Astrocyte (in vitro differentiated cells and primary cell): ENCODE measurements at regions not wholly inside any gene's neighbourhood (a gene's known extent, or its start where the extent isn't known, plus 50 kb on each side); places are given as distances from the start of the nearest gene placed in this dataset.

Experiments
- DNase-seq: peaks from one replicate; pipeline ENCODE4 v3.0.0-alpha.2; 2010; ENCODE audit warnings: low read depth
- FAIRE-seq: peaks from 2 replicates; lab custom pipeline; 2011; peaks lifted over from hg19 to GRCh38; lab: Jason Lieb, UNC
- H2AFZ ChIP-seq: 2 replicates; pipeline ENCODE4 v1.6.0; 2012; ENCODE audit warnings: low read depth, low read length, inconsistent platforms
- H3K27ac ChIP-seq: 2 replicates; pipeline ENCODE4 v1.5.1; 2011; ENCODE audit warnings: low read depth, low read length, inconsistent platforms
- H3K27me3 ChIP-seq: 2 replicates; pipeline ENCODE4 v1.6.0; 2011; ENCODE audit warnings: low read length, inconsistent platforms; ENCODE audit not compliant: insufficient read depth
- H3K36me3 ChIP-seq: 2 replicates; pipeline ENCODE4 v1.5.1; 2011; ENCODE audit warnings: low read length, inconsistent platforms; ENCODE audit not compliant: insufficient read depth
- H3K4me1 ChIP-seq: 2 replicates; pipeline ENCODE4 v1.5.1; 2011; ENCODE audit warnings: low read length, inconsistent platforms; ENCODE audit not compliant: insufficient read depth
- H3K4me2 ChIP-seq: 2 replicates; pipeline ENCODE4 v1.6.0; 2012; ENCODE audit warnings: low read length, inconsistent platforms
- H3K4me3 ChIP-seq: 2 replicates; pipeline ENCODE4 v1.5.1; 2011; ENCODE audit warnings: low read depth, mild to moderate bottlenecking, low read length, inconsistent platforms; ENCODE audit not compliant: insufficient read depth
- H3K79me2 ChIP-seq: 2 replicates; pipeline ENCODE4 v1.6.0; 2012; ENCODE audit warnings: mild to moderate bottlenecking, low read length, inconsistent platforms; ENCODE audit not compliant: insufficient read depth
- H3K9ac ChIP-seq: 2 replicates; pipeline ENCODE4 v1.6.0; 2012; ENCODE audit warnings: mild to moderate bottlenecking, low read length, inconsistent platforms
- H3K9me3 ChIP-seq: 2 replicates; pipeline ENCODE4 v1.5.1; 2012; ENCODE audit warnings: low read depth, mild to moderate bottlenecking, low read length, inconsistent platforms; ENCODE audit not compliant: insufficient read depth
- H4K20me1 ChIP-seq: 2 replicates; pipeline ENCODE4 v1.6.0; 2012; ENCODE audit warnings: low read length, inconsistent platforms; ENCODE audit not compliant: insufficient read depth
- H3K27ac Mint-ChIP-seq: one replicate; pipeline ENCODE4 v1.8.0; 2021; ENCODE audit warnings: mild to moderate bottlenecking, mixed read lengths; ENCODE audit not compliant: unreplicated experiment
- H3K27me3 Mint-ChIP-seq: one replicate; pipeline ENCODE4 v1.8.0; 2021; ENCODE audit warnings: low read depth, mixed read lengths; ENCODE audit not compliant: unreplicated experiment
- H3K36me3 Mint-ChIP-seq: one replicate; pipeline ENCODE4 v1.8.0; 2021; ENCODE audit warnings: low read depth, mixed read lengths; ENCODE audit not compliant: unreplicated experiment
- H3K4me1 Mint-ChIP-seq: one replicate; pipeline ENCODE4 v1.8.0; 2021; ENCODE audit warnings: low read depth, mixed read lengths; ENCODE audit not compliant: unreplicated experiment
- H3K4me3 Mint-ChIP-seq: one replicate; pipeline ENCODE4 v1.8.0; 2021; ENCODE audit warnings: mild to moderate bottlenecking, moderate library complexity, mixed read lengths; ENCODE audit not compliant: unreplicated experiment
- H3K9me3 Mint-ChIP-seq: one replicate; pipeline ENCODE4 v1.8.0; 2021; ENCODE audit warnings: mild to moderate bottlenecking, mixed read lengths; ENCODE audit not compliant: unreplicated experiment
- CTCF ChIP-seq: IDR thresholded peaks from 2 replicates; pipeline ENCODE4 v1.5.1; 2011; ENCODE audit warnings: low read depth, mild to moderate bottlenecking, inconsistent platforms, low read length, moderate library complexity; ENCODE audit not compliant: insufficient read depth
- EZH2 ChIP-seq: IDR thresholded peaks from 2 replicates; pipeline ENCODE4 v1.6.1; 2012; ENCODE audit warnings: mild to moderate bottlenecking, low read length, inconsistent platforms; ENCODE audit not compliant: insufficient read depth

- Histone ChIP-seq H4K20me1 (no peaks in the 10 kb centered on the region), H3K79me2 (no peaks in the 10 kb centered on the region), H3K27ac (no peak overlapping the region), H3K4me2 (no peak overlapping the region), H3K9me3 (no peaks in the 10 kb centered on the region), H3K27me3 (no peaks in the 10 kb centered on the region), H3K9ac (no peak overlapping the region), H3K4me1 (no peaks in the 10 kb centered on the region), H3K4me3 (no peak overlapping the region), H3K36me3 (no peaks in the 10 kb centered on the region), H2AFZ (no peak overlapping the region)
- TF ChIP-seq EZH2 (no peak), CTCF (no peak)
- Mint-ChIP-seq H3K4me1 (peaks cover 7% of the 10 kb centered on the region), H3K9me3 (peaks cover 2% of the 10 kb centered on the region), H3K27ac (no peak overlapping the region), H3K27me3 (peaks cover 2% of the 10 kb centered on the region), H3K36me3 (peaks cover 4% of the 10 kb centered on the region), H3K4me3 (no peak overlapping the region)
- FAIRE-seq (no peak), DNase-seq (no peak)
Measured at GRCh38 chr12:105814283-105814682, 324.5 kb downstream of the NUAK1 start.

- H3K4me3 Mint-ChIP-seq = peak overlapping the region; percentile 42
- TF ChIP-seq CTCF (no peak), EZH2 (no peak)
- no peak for DNase-seq
Measured at GRCh38 chr12:105819549-105819948, 319.2 kb downstream of the NUAK1 start.

GRCh38 chr12:105820429-105821125 is 318.2 kb downstream of the NUAK1 start:
- H3K79me2 ChIP-seq = no peaks in the 10 kb centered on the region
- H3K9me3 ChIP-seq = no peaks in the 10 kb centered on the region
- no peaks in the 10 kb centered on the region for H4K20me1 ChIP-seq
- no peak overlapping the region for H3K9ac ChIP-seq
- no peaks in the 10 kb centered on the region for H3K27me3 Mint-ChIP-seq
- H3K9me3 Mint-ChIP-seq = peaks cover 2% of the 10 kb centered on the region
- peak overlapping the region; percentile 37 for H3K4me2 ChIP-seq
- no peak overlapping the region for H3K4me3 Mint-ChIP-seq
- H3K36me3 ChIP-seq = no peaks in the 10 kb centered on the region
- no peaks in the 10 kb centered on the region for H3K27me3 ChIP-seq
- no peak overlapping the region for H3K4me3 ChIP-seq
- TF ChIP-seq EZH2 (no peak), CTCF (no peak)
- no peaks in the 10 kb centered on the region for H3K36me3 Mint-ChIP-seq
- FAIRE-seq (peak; percentile 13), DNase-seq (peak; percentile 86)
- H3K4me1 Mint-ChIP-seq = peaks cover 32% of the 10 kb centered on the region
- H3K4me1 ChIP-seq = peaks cover 20% of the 10 kb centered on the region
- no peak overlapping the region for H3K27ac ChIP-seq
- H3K27ac Mint-ChIP-seq = no peak overlapping the region
- no peak overlapping the region for H2AFZ ChIP-seq

More at GRCh38 chr12:105819549-105819948, 319.2 kb downstream of the NUAK1 start:
- H3K9me3 Mint-ChIP-seq = peaks cover 2% of the 10 kb centered on the region
- no peak overlapping the region for H3K4me3 ChIP-seq
- H3K79me2 ChIP-seq = no peaks in the 10 kb centered on the region
- no peaks in the 10 kb centered on the region for H3K27me3 ChIP-seq
- no peaks in the 10 kb centered on the region for H3K36me3 Mint-ChIP-seq
- no peaks in the 10 kb centered on the region for H3K27me3 Mint-ChIP-seq
- H3K27ac Mint-ChIP-seq = no peak overlapping the region
- H3K4me1 ChIP-seq = peaks cover 20% of the 10 kb centered on the region
- no peak overlapping the region for H3K4me2 ChIP-seq
- peaks cover 26% of the 10 kb centered on the region for H3K4me1 Mint-ChIP-seq
- no peak for FAIRE-seq
- no peak overlapping the region for H3K9ac ChIP-seq
- no peak overlapping the region for H2AFZ ChIP-seq
- H4K20me1 ChIP-seq = no peaks in the 10 kb centered on the region
- no peaks in the 10 kb centered on the region for H3K36me3 ChIP-seq
- H3K27ac ChIP-seq = no peak overlapping the region
- H3K9me3 ChIP-seq = no peaks in the 10 kb centered on the region
